IPS DF 6.9 (cell line): ENCODE measurements at regions not wholly inside any gene's neighbourhood (a gene's known extent, or its start where the extent isn't known, plus 50 kb on each side); places are given as distances from the start of the nearest gene placed in this dataset.

Experiments used
- DNase-seq: peaks from one replicate; pipeline ENCODE4 v3.0.0-alpha.2; 2013; ENCODE audit warnings: low read depth, low spot score
- H3K27ac ChIP-seq: one replicate; pipeline ENCODE4 v1.5.1; 2013; ENCODE audit warnings: low read length, control low read depth
- H3K27me3 ChIP-seq: 2 replicates; pipeline ENCODE4 v1.6.1; 2013; ENCODE audit warnings: mild to moderate bottlenecking, low read length; ENCODE audit not compliant: control insufficient read depth, insufficient read depth
- H3K36me3 ChIP-seq: 2 replicates; pipeline ENCODE4 v1.6.1; 2013; ENCODE audit warnings: low read length; ENCODE audit not compliant: control insufficient read depth, insufficient read depth
- H3K4me1 ChIP-seq: 2 replicates; pipeline ENCODE4 v1.6.1; 2013; ENCODE audit warnings: low read length; ENCODE audit not compliant: control insufficient read depth, insufficient read depth
- H3K4me3 ChIP-seq: 2 replicates; pipeline ENCODE4 v1.5.1; 2013; ENCODE audit warnings: mild to moderate bottlenecking, low read length
- H3K9me3 ChIP-seq: 2 replicates; pipeline ENCODE4 v1.6.1; 2013; ENCODE audit warnings: low read length, inconsistent platforms; ENCODE audit not compliant: control insufficient read depth, insufficient read depth
- WGBS: extraction: QIAGEN DNeasy Blood & Tissue Kit; methylation state at CpG from one replicate; pipeline ENCODE4 v1.1.7; 2013; ENCODE audit warnings: mixed read lengths, missing lambda C conversion rate; ENCODE audit not compliant: insufficient read length, insufficient coverage; 5-methylcytosine and 5-hydroxymethylcytosine counted together

GRCh38 chr4:144799486-144799885 is 153.5 kb downstream of the HHIP start:
- no CpG with 5 or more reads among the region's 2 CpGs for WGBS
- no peaks in the 10 kb centered on the region for H3K9me3 ChIP-seq
- no peak overlapping the region for H3K27ac ChIP-seq
- H3K4me1 ChIP-seq = no peaks in the 10 kb centered on the region; the same call in 1 of the 2 replicates
- no peak overlapping the region for H3K4me3 ChIP-seq
- no peaks in the 10 kb centered on the region for H3K27me3 ChIP-seq
- no peak for DNase-seq
- no peaks in the 10 kb centered on the region for H3K36me3 ChIP-seq

- no peaks in the 10 kb centered on the region for H3K27me3 ChIP-seq
- no peak for DNase-seq
- no peaks in the 10 kb centered on the region; the same call in 1 of the 2 replicates for H3K4me1 ChIP-seq
- H3K4me3 ChIP-seq = no peak overlapping the region
- no peak overlapping the region for H3K27ac ChIP-seq
- no peaks in the 10 kb centered on the region for H3K9me3 ChIP-seq
- H3K36me3 ChIP-seq = no peaks in the 10 kb centered on the region
Measured at GRCh38 chr4:144801731-144802130, 155.8 kb downstream of the HHIP start.

- Histone ChIP-seq H3K36me3 (no peaks in the 10 kb centered on the region), H3K27me3 (no peaks in the 10 kb centered on the region), H3K4me1 (0 out of 2 replicates have a peak, but pooled peaks cover 1% of the 10 kb centered on the region), H3K4me3 (no peak overlapping the region), H3K9me3 (no peaks in the 10 kb centered on the region), H3K27ac (no peak overlapping the region)
- WGBS = no CpG with 5 or more reads among the region's 3 CpGs
- DNase-seq = no peak
Measured at GRCh38 chr4:144808034-144808433, 162.1 kb downstream of the HHIP start.

- Histone ChIP-seq H3K4me1 (0 out of 2 replicates have a peak, but pooled peaks cover 1% of the 10 kb centered on the region), H3K27me3 (no peaks in the 10 kb centered on the region), H3K4me3 (peak overlapping the region; percentile 16; the same call in 1 of the 2 replicates), H3K27ac (no peak overlapping the region), H3K36me3 (no peaks in the 10 kb centered on the region), H3K9me3 (no peaks in the 10 kb centered on the region)
- peak; percentile 9 for DNase-seq
- no CpG with 5 or more reads among the region's 1 CpG for WGBS
Measured at GRCh38 chr4:144809056-144809640, 163.2 kb downstream of the HHIP start.

- H3K36me3 ChIP-seq = no peaks in the 10 kb centered on the region
- H3K4me1 ChIP-seq = no peaks in the 10 kb centered on the region
- DNase-seq = no peak
- no peaks in the 10 kb centered on the region for H3K9me3 ChIP-seq
- H3K4me3 ChIP-seq = no peak overlapping the region
- no peak overlapping the region for H3K27ac ChIP-seq
- no peaks in the 10 kb centered on the region for H3K27me3 ChIP-seq
Measured at GRCh38 chr4:144816668-144817067, 170.7 kb downstream of the HHIP start.

GRCh38 chr4:144817081-144817480 is 171.1 kb downstream of the HHIP start:
- H3K36me3 ChIP-seq = no peaks in the 10 kb centered on the region
- no peak overlapping the region for H3K4me3 ChIP-seq
- no peak for DNase-seq
- H3K27ac ChIP-seq = no peak overlapping the region
- H3K4me1 ChIP-seq = no peaks in the 10 kb centered on the region
- H3K9me3 ChIP-seq = no peaks in the 10 kb centered on the region
- H3K27me3 ChIP-seq = no peaks in the 10 kb centered on the region

- WGBS = no CpG with 5 or more reads among the region's 3 CpGs
- H3K4me1 ChIP-seq = no peaks in the 10 kb centered on the region
- DNase-seq = no peak
Measured at GRCh38 chr4:144818136-144818535, 172.2 kb downstream of the HHIP start.

GRCh38 chr4:144819591-144819990 is 173.6 kb downstream of the HHIP start:
- no peaks in the 10 kb centered on the region for H3K36me3 ChIP-seq
- H3K27me3 ChIP-seq = no peaks in the 10 kb centered on the region
- no peaks in the 10 kb centered on the region for H3K9me3 ChIP-seq
- no CpG with 5 or more reads among the region's 3 CpGs for WGBS
- H3K4me1 ChIP-seq = no peaks in the 10 kb centered on the region
- no peak overlapping the region for H3K4me3 ChIP-seq
- no peak for DNase-seq
- H3K27ac ChIP-seq = no peak overlapping the region

More at GRCh38 chr4:144818136-144818535, 172.2 kb downstream of the HHIP start:
- Histone ChIP-seq H3K27me3 (no peaks in the 10 kb centered on the region), H3K9me3 (no peaks in the 10 kb centered on the region), H3K27ac (no peak overlapping the region), H3K36me3 (no peaks in the 10 kb centered on the region), H3K4me3 (no peak overlapping the region)

GRCh38 chr4:144820011-144820727 is 174.2 kb downstream of the HHIP start:
- Histone ChIP-seq H3K27ac (no peak overlapping the region), H3K4me1 (no peaks in the 10 kb centered on the region), H3K4me3 (no peak overlapping the region), H3K36me3 (no peaks in the 10 kb centered on the region), H3K27me3 (no peaks in the 10 kb centered on the region), H3K9me3 (no peaks in the 10 kb centered on the region)
- WGBS = no CpG with 5 or more reads among the region's 2 CpGs
- no peak for DNase-seq

GRCh38 chr4:144820728-144821085 is 174.8 kb downstream of the HHIP start:
- no peaks in the 10 kb centered on the region for H3K9me3 ChIP-seq
- no peaks in the 10 kb centered on the region for H3K36me3 ChIP-seq
- H3K27me3 ChIP-seq = no peaks in the 10 kb centered on the region
- DNase-seq = no peak
- no peaks in the 10 kb centered on the region for H3K4me1 ChIP-seq
- H3K27ac ChIP-seq = no peak overlapping the region
- WGBS = no CpG with 5 or more reads among the region's 2 CpGs
- no peak overlapping the region for H3K4me3 ChIP-seq

GRCh38 chr4:144831971-144832370 is 186.0 kb downstream of the HHIP start:
- H3K27ac ChIP-seq = no peak overlapping the region
- H3K9me3 ChIP-seq = no peaks in the 10 kb centered on the region
- no peaks in the 10 kb centered on the region for H3K36me3 ChIP-seq
- no peak overlapping the region for H3K4me3 ChIP-seq
- DNase-seq = no peak
- WGBS = no CpG with 5 or more reads among the region's 2 CpGs
- H3K27me3 ChIP-seq = no peaks in the 10 kb centered on the region
- H3K4me1 ChIP-seq = no peaks in the 10 kb centered on the region
